ENCODE measurements at regions not wholly inside any gene's neighbourhood (a gene's known extent, or its start where the extent isn't known, plus 50 kb on each side); places are given as distances from the start of the nearest gene placed in this dataset. TPM values are rescaled to one million over a fixed set of nuclear protein-coding genes. Genes with fewer than 3 reads are reported as not detected.

- Histone ChIP-seq H3K9me3 (ENCODE audit: control insufficient read depth in 3 of 3, low read length in 3 of 3) (no peaks in the 10 kb centered on the region), H3K4me1 (ENCODE audit: control insufficient read depth in 3 of 3, insufficient read depth in 3 of 3, low read length in 3 of 3) (peaks cover 0 to 4% (median 0%) of the 10 kb centered on the region in 3 donors), H3K9ac (ENCODE audit: low read depth in 1 of 3, low read length in 3 of 3) (no peak overlapping the region), H3K4me3 (ENCODE audit: low read length in 3 of 3) (no peak overlapping the region), H3K27ac (ENCODE audit: low read depth, low read length) (no peak overlapping the region), H3K27me3 (ENCODE audit: control insufficient read depth in 3 of 3, insufficient read depth in 3 of 3, low read length in 3 of 3) (no peaks in the 10 kb centered on the region), H3K36me3 (ENCODE audit: control insufficient read depth in 3 of 3, insufficient read depth in 3 of 3, low read length in 3 of 3) (no peaks in the 10 kb centered on the region)
Observed at GRCh38 chr1:168369655-168370054, 89.0 kb downstream of the TBX19 start.

GRCh38 chr1:168368131-168368530, 87.5 kb downstream of the TBX19 start:
- Histone ChIP-seq H3K9me3 (ENCODE audit: control insufficient read depth in 3 of 3, low read length in 3 of 3) (no peaks in the 10 kb centered on the region), H3K36me3 (ENCODE audit: control insufficient read depth in 3 of 3, insufficient read depth in 3 of 3, low read length in 3 of 3) (no peaks in the 10 kb centered on the region), H3K4me1 (ENCODE audit: control insufficient read depth in 3 of 3, insufficient read depth in 3 of 3, low read length in 3 of 3) (peaks cover 0 to 4% (median 0%) of the 10 kb centered on the region in 3 donors), H3K27ac (ENCODE audit: low read depth, low read length) (no peak overlapping the region), H3K9ac (ENCODE audit: low read depth in 1 of 3, low read length in 3 of 3) (no peak overlapping the region), H3K27me3 (ENCODE audit: control insufficient read depth in 3 of 3, insufficient read depth in 3 of 3, low read length in 3 of 3) (no peaks in the 10 kb centered on the region), H3K4me3 (ENCODE audit: low read length in 3 of 3) (no peak overlapping the region)

GRCh38 chr1:168365719-168366479, 85.2 kb downstream of the TBX19 start:
- H3K27me3 ChIP-seq (ENCODE audit: control insufficient read depth in 3 of 3, insufficient read depth in 3 of 3, low read length in 3 of 3) = no peaks in the 10 kb centered on the region
- no peaks in the 10 kb centered on the region for H3K36me3 ChIP-seq (ENCODE audit: control insufficient read depth in 3 of 3, insufficient read depth in 3 of 3, low read length in 3 of 3)
- H3K4me1 ChIP-seq (ENCODE audit: control insufficient read depth in 3 of 3, insufficient read depth in 3 of 3, low read length in 3 of 3) = peaks cover 0 to 4% (median 0%) of the 10 kb centered on the region in 3 donors
- no peak overlapping the region for H3K27ac ChIP-seq (ENCODE audit: low read depth, low read length)
- no peak overlapping the region for H3K9ac ChIP-seq (ENCODE audit: low read depth in 1 of 3, low read length in 3 of 3)
- no peaks in the 10 kb centered on the region for H3K9me3 ChIP-seq (ENCODE audit: control insufficient read depth in 3 of 3, low read length in 3 of 3)
- no peak overlapping the region for H3K4me3 ChIP-seq (ENCODE audit: low read length in 3 of 3)

Small RNA genes in the stretch of these regions (small RNA-seq; reads per million reads assigned to genes)
- not detected for gene MIR557
